SK-N-SH (cell line): ENCODE measurements at regions not wholly inside any gene's neighbourhood (a gene's known extent, or its start where the extent isn't known, plus 50 kb on each side); places are given as distances from the start of the nearest gene placed in this dataset.

ENCODE experiments used
- CTCF ChIA-PET: fragments of 300-600, 350-600 bp; formaldehyde crosslinking; extraction: SDS; loops from one replicate; lab custom pipeline; 2021; lab: Yijun Ruan, JAX
- POLR2A ChIA-PET: fragments of 350-600 bp; sonication (Branson Sonifier 250); formaldehyde crosslinking; extraction: SDS; loops from one replicate; lab custom pipeline; 2020; ENCODE audit warnings: antibody characterized with exemption, inconsistent platforms; lab: Yijun Ruan, JAX
- DNase-seq: peaks from one replicate; pipeline ENCODE4 v3.0.0; 2012
- H2AFZ ChIP-seq: fragments of 200-600 bp; sonication (generic); 2 replicates; pipeline ENCODE4 v1.8.1; 2016; ENCODE audit warnings: antibody characterized with exemption, mild to moderate bottlenecking, low read depth
- H3F3A ChIP-seq: fragments of 200-600 bp; sonication (generic); replicated peaks from 2 replicates; pipeline ENCODE3; 2016; ENCODE audit warnings: antibody characterized with exemption, mild to moderate bottlenecking; ENCODE audit not compliant: insufficient read depth
- H3K27ac ChIP-seq, 2 experiments: fragments of 200-500 bp in 1 of 2; fragments of 200-600 bp in 1 of 2; sonication (Bioruptor generic) in 1 of 2; sonication (generic), shearing (Covaris generic) in 1 of 2; 2 replicates each; pipeline versions ENCODE4 v1.5.1 to v1.6.1; 2014 to 2016; ENCODE audit warnings: low read depth in 2 of 2, inconsistent platforms in 1 of 2, low read length in 1 of 2, mild to moderate bottlenecking in 1 of 2, mixed read lengths in 1 of 2
- H3K27me3 ChIP-seq: fragments of 200-600 bp; sonication (generic), shearing (Covaris generic); 2 replicates; pipeline ENCODE4 v1.6.1; 2016; ENCODE audit warnings: mixed run types; ENCODE audit not compliant: insufficient read depth
- H3K36me3 ChIP-seq, 2 experiments: fragments of 200-500 bp in 1 of 2; fragments of 200-600 bp in 1 of 2; sonication (Bioruptor generic) in 1 of 2; sonication (generic) in 1 of 2; replicated peaks in 1 of 2; 2 replicates each; pipeline versions ENCODE3 to v1.5.1; 2014 to 2016; ENCODE audit warnings: low read length in 1 of 2, mild to moderate bottlenecking in 1 of 2; ENCODE audit not compliant: insufficient read depth in 2 of 2, control insufficient read depth in 1 of 2
- H3K4me1 ChIP-seq, 2 experiments: fragments of 200-500 bp in 1 of 2; fragments of 200-600 bp in 1 of 2; sonication (Bioruptor generic) in 1 of 2; sonication (generic), shearing (Covaris generic) in 1 of 2; 2 replicates each; pipeline versions ENCODE4 v1.5.1 to v1.6.1; 2014 to 2016; ENCODE audit warnings: low read depth in 1 of 2, low read length in 1 of 2, mixed run types in 1 of 2; ENCODE audit not compliant: insufficient read depth in 2 of 2, control insufficient read depth in 1 of 2
- H3K4me2 ChIP-seq: fragments of 200-600 bp; sonication (generic), shearing (Covaris generic); 2 replicates; pipeline ENCODE4 v1.6.1; 2017; ENCODE audit warnings: mixed run types
- H3K4me3 ChIP-seq, 2 experiments: fragments of 200-500 bp in 1 of 2; fragments of 200-600 bp in 1 of 2; sonication (Bioruptor generic) in 1 of 2; sonication (generic), shearing (Covaris generic) in 1 of 2; 2 replicates each; pipeline versions ENCODE4 v1.5.1 to v1.8.1; 2014 to 2016; ENCODE audit warnings: low read depth in 2 of 2, inconsistent platforms in 1 of 2, low read length in 1 of 2, mild to moderate bottlenecking in 1 of 2, mixed read lengths in 1 of 2, moderate library complexity in 1 of 2
- H3K79me2 ChIP-seq: fragments of 200-600 bp; sonication (generic); 2 replicates; pipeline ENCODE4 v1.8.1; 2017; ENCODE audit warnings: mild to moderate bottlenecking; ENCODE audit not compliant: insufficient read depth
- H3K9ac ChIP-seq: fragments of 200-600 bp; sonication (generic); 2 replicates; pipeline ENCODE4 v1.6.1; 2017; ENCODE audit warnings: mixed run types
- H3K9me2 ChIP-seq: fragments of 200-600 bp; sonication (generic); 2 replicates; pipeline ENCODE4 v1.6.1; 2017; ENCODE audit warnings: mixed run types
- H3K9me3 ChIP-seq: fragments of 200-600 bp; sonication (generic); 2 replicates; pipeline ENCODE4 v1.6.1; 2017; ENCODE audit warnings: mixed run types, mild to moderate bottlenecking, moderate library complexity
- H4K20me1 ChIP-seq: fragments of 200-600 bp; sonication (generic); 2 replicates; pipeline ENCODE4 v1.6.1; 2017; ENCODE audit warnings: mild to moderate bottlenecking, mixed run types; ENCODE audit not compliant: insufficient read depth
- CHD2 ChIP-seq: fragments of 150-350 bp; IDR thresholded peaks from 2 replicates; pipeline ENCODE4 v1.6.1; 2018; ENCODE audit warnings: low read length; ENCODE audit not compliant: partially characterized antibody
- FOXJ3 ChIP-seq: sonication (generic); formaldehyde crosslinking; IDR thresholded peaks from 2 replicates; pipeline ENCODE4 v1.5.1; 2020; ENCODE audit warnings: mild to moderate bottlenecking, missing genetic modification reagents
- IRF3 ChIP-seq: fragments of 150-350 bp; IDR thresholded peaks from 2 replicates; pipeline ENCODE4 v1.6.1; 2016; ENCODE audit warnings: mild to moderate bottlenecking, low read depth, low read length
- MEF2A ChIP-seq: IDR thresholded peaks from 2 replicates; pipeline ENCODE4 v1.4.0; 2012; ENCODE audit warnings: low read depth, borderline replicate concordance
- MXI1 ChIP-seq: IDR thresholded peaks from 2 replicates; pipeline ENCODE4 v1.6.1; 2012; ENCODE audit warnings: mild to moderate bottlenecking, low read depth, low read length, improper control_type of control experiment
- POLR2AphosphoS5 ChIP-seq: IDR thresholded peaks from 2 replicates; pipeline ENCODE4 v1.6.1; 2012; ENCODE audit warnings: low read depth, low read length
- RAD21 ChIP-seq: IDR thresholded peaks from 2 replicates; pipeline ENCODE4 v1.6.1; 2012; ENCODE audit warnings: mild to moderate bottlenecking, low read length
- TAF1 ChIP-seq: IDR thresholded peaks from 2 replicates; pipeline ENCODE4 v1.6.1; 2012; ENCODE audit warnings: low read depth, mild to moderate bottlenecking, low read length, moderate library complexity, borderline replicate concordance
- TEAD4 ChIP-seq: IDR thresholded peaks from 2 replicates; pipeline ENCODE4 v1.4.0; 2012; ENCODE audit warnings: mild to moderate bottlenecking, borderline replicate concordance; ENCODE audit not compliant: insufficient read depth
- WGBS: methylation state at CpG from one replicate; pipeline ENCODE4 v1.1.6; 2017; ENCODE audit warnings: low lambda C conversion rate; 5-methylcytosine and 5-hydroxymethylcytosine counted together
- TF ChIP-seq, protein P1 (sequence below): IDR thresholded peaks from 2 replicates; pipeline ENCODE4 v1.4.0; 2012; ENCODE audit warnings: low read depth, borderline replicate concordance
- TF ChIP-seq, protein P2 (sequence below): IDR thresholded peaks from 2 replicates; pipeline ENCODE4 v1.4.0; 2012; ENCODE audit warnings: low read depth, borderline replicate concordance

DNA sequence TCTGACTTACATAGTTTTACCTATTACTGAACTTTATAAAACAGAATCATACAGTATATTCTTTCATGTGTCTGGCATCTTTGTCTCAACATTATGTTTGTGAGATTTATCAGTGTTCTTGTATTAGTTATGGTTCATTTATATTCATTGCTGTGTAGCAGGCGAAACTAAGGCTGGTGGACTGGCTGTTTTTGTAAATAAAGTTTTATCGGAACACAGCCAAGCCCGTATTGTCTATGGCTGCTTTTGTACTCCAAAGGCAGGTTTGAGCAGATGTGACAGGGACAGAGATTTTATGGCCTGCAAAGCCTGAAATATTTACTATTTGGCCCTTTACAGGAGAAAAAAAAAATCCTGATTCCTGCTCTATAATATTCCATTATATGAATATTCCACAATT is 405.8 kb upstream of the RGS6 start:
- DNase-seq: no peak
- no peaks in the 10 kb centered on the region for H3K9me2 ChIP-seq
- no peak overlapping the region for H2AFZ ChIP-seq
- TF ChIP-seq, protein P1, sequence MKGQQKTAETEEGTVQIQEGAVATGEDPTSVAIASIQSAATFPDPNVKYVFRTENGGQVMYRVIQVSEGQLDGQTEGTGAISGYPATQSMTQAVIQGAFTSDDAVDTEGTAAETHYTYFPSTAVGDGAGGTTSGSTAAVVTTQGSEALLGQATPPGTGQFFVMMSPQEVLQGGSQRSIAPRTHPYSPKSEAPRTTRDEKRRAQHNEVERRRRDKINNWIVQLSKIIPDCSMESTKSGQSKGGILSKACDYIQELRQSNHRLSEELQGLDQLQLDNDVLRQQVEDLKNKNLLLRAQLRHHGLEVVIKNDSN: no peak
- no peak for TF ChIP-seq MXI1
- no peak for TF ChIP-seq CHD2
- no peak for TF ChIP-seq RAD21
- no peak for TF ChIP-seq POLR2AphosphoS5
- no peak for TF ChIP-seq IRF3
- TF ChIP-seq FOXJ3 (CRISPR knock-in tag): no peak
- TF ChIP-seq MEF2A: no peak
- no peak overlapping the region for H3K4me3 ChIP-seq
- POLR2A ChIA-PET: no interaction called here
- 95% methylated on average over 3 of the region's 3 CpGs for WGBS
- no peaks in the 10 kb centered on the region for H3K27me3 ChIP-seq
- CTCF ChIA-PET: no interaction called here
- H3K9me3 ChIP-seq: no peaks in the 10 kb centered on the region
- H4K20me1 ChIP-seq: no peaks in the 10 kb centered on the region
- peaks cover 0 to 2% of the 10 kb centered on the region in 2 experiments for H3K36me3 ChIP-seq
- H3K9ac ChIP-seq: no peak overlapping the region
- H3K4me1 ChIP-seq: peaks cover 7 to 19% of the 10 kb centered on the region in 2 experiments; a peak in 3 of 4 replicates
- H3K4me2 ChIP-seq: no peak overlapping the region
- no peak overlapping the region for H3K27ac ChIP-seq
- peaks cover 19% of the 10 kb centered on the region; the same call in 1 of the 2 replicates for H3K79me2 ChIP-seq
- no peaks in the 10 kb centered on the region for H3F3A ChIP-seq

- Histone ChIP-seq H3K4me2 (no peak overlapping the region), H2AFZ (no peak overlapping the region), H3K36me3 (peaks cover 0 to 2% of the 10 kb centered on the region in 2 experiments), H4K20me1 (no peaks in the 10 kb centered on the region), H3K4me1 (peaks cover 9 to 25% of the 10 kb centered on the region in 2 experiments; a peak in 3 of 4 replicates), H3K4me3 (no peak overlapping the region), H3K9me2 (no peaks in the 10 kb centered on the region), H3K79me2 (peaks cover 15% of the 10 kb centered on the region; the same call in 1 of the 2 replicates), H3K9me3 (no peaks in the 10 kb centered on the region), H3F3A (peaks cover 10% of the 10 kb centered on the region), H3K27ac (no peak overlapping the region), H3K9ac (no peak overlapping the region), H3K27me3 (no peaks in the 10 kb centered on the region)
- no peak for TF ChIP-seq TAF1
- ChIA-PET POLR2A (no interaction called here), CTCF (no interaction called here)
- 87% methylated on average over 8 of the region's 8 CpGs for WGBS
- DNase-seq: no peak
Observed at GRCh38 chr14:71527838-71528237, 404.4 kb upstream of the RGS6 start.

- H3K9ac ChIP-seq: no peak overlapping the region
- no peak for DNase-seq
Observed at GRCh38 chr14:71529848-71530247, 402.4 kb upstream of the RGS6 start.

More at GRCh38 chr14:71529848-71530247, 402.4 kb upstream of the RGS6 start:
- Histone ChIP-seq H3K27me3 (no peaks in the 10 kb centered on the region), H2AFZ (no peak overlapping the region), H4K20me1 (no peaks in the 10 kb centered on the region), H3K4me3 (no peak overlapping the region), H3K4me2 (no peak overlapping the region), H3K9me2 (no peaks in the 10 kb centered on the region), H3K4me1 (peaks cover 9 to 17% of the 10 kb centered on the region in 2 experiments; a peak in 3 of 4 replicates), H3K27ac (peak overlapping the region in 1 of 2 experiments; percentile 17; a peak in 1 of 4 replicates), H3K36me3 (peaks cover 0 to 2% of the 10 kb centered on the region in 2 experiments), H3F3A (peaks cover 18% of the 10 kb centered on the region), H3K9me3 (no peaks in the 10 kb centered on the region), H3K79me2 (peaks cover 21% of the 10 kb centered on the region)
- ChIA-PET CTCF (interaction anchor here (0.8 kb wide), 1 partner anchor 10 kb away, joined by 4 read pairs; no protein-coding TSS in a partner anchor), POLR2A (no interaction called here)
- WGBS: 83% methylated on average over 4 of the region's 4 CpGs
- TF ChIP-seq TEAD4 (no peak), IRF3 (no peak), CHD2 (no peak)
- TF ChIP-seq, protein P2, sequence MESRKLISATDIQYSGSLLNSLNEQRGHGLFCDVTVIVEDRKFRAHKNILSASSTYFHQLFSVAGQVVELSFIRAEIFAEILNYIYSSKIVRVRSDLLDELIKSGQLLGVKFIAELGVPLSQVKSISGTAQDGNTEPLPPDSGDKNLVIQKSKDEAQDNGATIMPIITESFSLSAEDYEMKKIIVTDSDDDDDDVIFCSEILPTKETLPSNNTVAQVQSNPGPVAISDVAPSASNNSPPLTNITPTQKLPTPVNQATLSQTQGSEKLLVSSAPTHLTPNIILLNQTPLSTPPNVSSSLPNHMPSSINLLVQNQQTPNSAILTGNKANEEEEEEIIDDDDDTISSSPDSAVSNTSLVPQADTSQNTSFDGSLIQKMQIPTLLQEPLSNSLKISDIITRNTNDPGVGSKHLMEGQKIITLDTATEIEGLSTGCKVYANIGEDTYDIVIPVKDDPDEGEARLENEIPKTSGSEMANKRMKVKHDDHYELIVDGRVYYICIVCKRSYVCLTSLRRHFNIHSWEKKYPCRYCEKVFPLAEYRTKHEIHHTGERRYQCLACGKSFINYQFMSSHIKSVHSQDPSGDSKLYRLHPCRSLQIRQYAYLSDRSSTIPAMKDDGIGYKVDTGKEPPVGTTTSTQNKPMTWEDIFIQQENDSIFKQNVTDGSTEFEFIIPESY: no peak
